ENCODE measurements at regions not wholly inside any gene's neighbourhood (a gene's known extent, or its start where the extent isn't known, plus 50 kb on each side); places are given as distances from the start of the nearest gene placed in this dataset.

GRCh38 chr10:112002206-112002605 is 181.4 kb downstream of the GPAM start:
- DNase-seq, result no peak

DNA sequence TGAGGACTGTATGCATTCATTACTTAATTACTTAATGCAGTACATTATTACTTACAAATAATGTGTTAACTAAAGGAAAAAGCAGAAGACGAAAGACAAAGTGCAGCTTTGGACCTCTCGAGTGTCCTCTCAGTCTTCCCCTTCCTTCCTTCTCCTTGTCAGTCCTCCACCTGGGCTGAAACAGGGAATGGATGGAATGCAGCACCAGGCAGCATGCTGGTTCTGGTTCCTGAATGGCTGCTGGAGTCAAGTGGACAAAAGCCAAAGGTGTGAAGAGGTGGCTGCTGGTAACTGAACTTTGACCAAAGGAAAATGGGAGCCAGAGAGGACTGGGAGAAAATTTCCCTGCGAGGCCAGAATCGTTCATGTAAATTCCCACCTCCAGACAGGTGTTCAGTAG is 179.5 kb downstream of the GPAM start:
- DNase-seq, result no peak

DNA sequence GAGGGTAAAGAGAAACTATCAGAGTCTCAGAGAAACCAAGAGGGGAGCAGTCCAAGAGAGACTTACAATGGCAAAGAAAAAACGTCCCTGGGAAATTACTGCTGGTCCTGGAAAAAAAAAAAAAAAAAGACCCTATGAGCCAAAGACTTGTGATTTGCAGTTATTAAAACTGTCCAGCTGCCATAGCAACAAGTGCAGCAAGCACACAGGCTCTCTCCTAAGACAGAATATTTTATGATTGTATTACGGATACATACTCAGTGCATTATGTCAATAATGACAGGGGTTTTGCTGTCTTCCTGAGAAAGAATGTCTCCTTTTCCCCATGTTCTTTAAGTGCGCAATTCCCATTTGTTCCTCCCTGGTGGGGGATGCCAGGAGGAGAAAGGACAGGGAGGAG is 178.5 kb downstream of the GPAM start:
- no peak for DNase-seq

GRCh38 chr10:112006407-112006806 is 177.2 kb downstream of the GPAM start:
- no peak for DNase-seq

DNA sequence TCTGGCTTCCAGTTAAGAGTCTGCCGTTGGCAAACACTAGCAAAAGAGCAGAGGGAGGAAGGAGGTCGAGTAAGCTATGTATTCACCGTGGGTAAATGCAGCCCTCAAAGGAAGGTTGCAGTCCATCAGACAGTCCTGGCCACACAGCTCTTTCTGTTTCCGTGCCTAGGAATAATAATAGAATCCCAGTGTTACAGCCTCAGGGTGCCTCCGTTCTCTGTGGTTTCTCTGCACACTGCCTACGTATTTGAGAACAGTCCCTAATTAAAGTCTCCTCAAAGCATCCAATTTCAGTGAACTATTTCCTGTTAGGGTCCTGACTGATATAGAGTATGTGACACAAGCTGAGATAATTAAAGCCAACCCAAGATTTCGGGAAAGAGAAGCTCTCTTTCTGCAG is 176.7 kb downstream of the GPAM start:
- no peak for DNase-seq

- DNase-seq, result no peak
Observed at GRCh38 chr10:112022196-112022595, 161.4 kb downstream of the GPAM start.

- DNase-seq, result no peak
Observed at GRCh38 chr10:112024079-112024478, 159.5 kb downstream of the GPAM start.

DNA sequence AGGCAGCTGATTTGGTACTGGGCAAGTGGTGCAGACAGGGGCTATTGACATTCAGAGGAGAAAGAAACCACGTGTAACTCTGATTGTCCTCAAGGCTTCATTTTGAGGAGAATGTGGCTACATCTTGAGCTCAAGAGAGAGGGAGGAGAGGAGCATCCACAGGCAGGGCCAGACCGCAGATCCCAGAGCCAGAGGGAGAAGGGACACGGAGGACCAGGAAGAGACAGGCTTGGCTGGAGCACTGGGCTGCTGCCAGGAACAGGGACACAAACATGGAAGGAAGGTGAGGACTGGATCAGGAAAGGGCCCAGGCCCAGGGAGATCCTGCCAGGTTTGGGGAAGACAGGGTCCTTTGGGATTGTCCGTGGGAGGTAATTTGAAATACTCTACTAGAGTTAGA is 158.3 kb downstream of the GPAM start:
- no peak for DNase-seq

- DNase-seq, result no peak
Observed at GRCh38 chr10:112026438-112026837, 157.1 kb downstream of the GPAM start.

DNA sequence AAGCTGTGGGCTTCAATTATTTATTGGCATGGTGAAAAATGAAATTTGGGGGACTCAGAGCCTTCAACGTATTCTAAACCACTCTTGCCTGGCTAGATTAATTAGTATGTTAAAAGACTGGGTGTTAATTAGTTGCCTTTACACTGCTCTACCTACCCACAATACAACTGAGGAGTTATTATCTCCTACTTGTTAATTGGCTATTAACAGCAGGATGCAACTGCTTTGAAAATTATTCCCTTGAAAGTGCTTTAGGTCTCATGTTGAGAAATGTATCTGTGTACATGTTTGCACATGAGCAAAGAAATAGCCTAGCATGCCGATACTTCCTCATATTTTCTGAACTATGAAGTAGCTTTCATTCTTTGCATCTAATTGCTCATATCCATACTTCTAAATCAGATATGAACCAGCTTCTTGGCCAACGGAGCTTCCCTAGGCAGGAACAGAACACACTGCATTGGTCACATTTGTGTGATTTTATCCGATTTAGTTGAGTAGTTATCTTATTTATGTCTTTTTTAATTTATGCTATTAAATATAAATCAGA is 155.8 kb downstream of the GPAM start:
- DNase-seq, result no peak

DNA sequence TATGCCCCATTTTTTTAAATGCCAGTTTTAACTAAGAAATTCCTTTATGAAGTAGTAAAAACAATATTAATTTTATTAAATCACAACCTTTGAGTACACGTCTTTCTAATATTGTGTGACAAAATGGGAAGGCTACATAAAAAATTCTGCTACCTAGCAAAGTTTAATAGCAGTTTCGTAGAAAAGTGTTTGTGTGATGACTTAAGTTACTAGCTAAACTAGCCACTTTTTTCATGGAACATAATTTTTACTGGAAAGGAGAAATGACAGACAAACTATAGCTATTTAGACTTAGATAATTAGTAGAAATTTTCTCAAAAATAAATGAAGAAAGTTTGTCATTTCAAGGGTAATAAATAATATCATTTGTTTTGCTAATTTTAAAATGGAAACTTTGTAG is 153.1 kb downstream of the GPAM start:
- DNase-seq, result no peak

DNA sequence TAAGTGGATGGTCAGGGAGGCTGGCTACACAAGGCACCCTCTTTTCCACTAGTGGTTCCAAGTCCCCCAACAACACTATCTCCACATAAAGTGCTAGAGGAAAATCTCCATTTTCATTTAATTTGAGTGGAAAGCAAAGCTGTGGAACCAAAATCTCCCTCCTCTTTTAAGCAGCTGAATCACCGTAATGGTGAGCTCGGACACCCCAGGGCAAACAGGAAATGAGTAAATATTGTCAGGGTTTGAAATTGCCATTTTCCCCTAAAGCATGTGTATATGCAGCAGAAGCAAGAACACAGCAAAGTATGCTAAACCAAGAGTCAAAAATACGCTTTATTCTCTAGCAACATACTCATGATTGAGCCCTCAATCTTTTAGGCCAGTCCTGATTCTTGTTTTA is 143.7 kb downstream of the GPAM start:
- DNase-seq, result no peak

- DNase-seq, result no peak
Observed at GRCh38 chr10:112040696-112041095, 142.9 kb downstream of the GPAM start.

- DNase-seq, result no peak
Observed at GRCh38 chr10:112045938-112046337, 137.6 kb downstream of the GPAM start.

GRCh38 chr10:112047674-112048073 is 135.9 kb downstream of the GPAM start:
- DNase-seq, result no peak

GRCh38 chr10:112052166-112052565 is 131.4 kb downstream of the GPAM start:
- DNase-seq, result no peak

- DNase-seq, result no peak
Observed at GRCh38 chr10:112053895-112054294, 129.7 kb downstream of the GPAM start.

DNA sequence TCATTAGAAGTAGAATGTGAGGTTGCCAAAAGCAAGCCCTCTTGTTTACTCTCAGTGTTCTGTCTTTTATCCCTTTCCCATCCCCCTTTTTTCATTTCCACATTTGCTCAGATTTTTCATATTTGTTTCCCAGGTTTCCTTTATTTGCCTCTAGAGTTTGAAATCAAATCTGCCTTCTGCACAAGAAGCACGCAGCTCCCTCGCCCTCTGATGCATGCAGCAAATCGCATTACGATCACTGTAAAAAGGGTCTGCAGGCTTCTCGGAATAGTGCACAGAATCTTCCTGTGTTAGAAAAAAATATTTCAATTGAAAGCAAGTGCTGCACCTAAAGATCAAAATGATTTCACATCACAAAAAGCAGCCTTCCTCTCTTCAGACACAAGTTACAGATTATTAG is 129.0 kb downstream of the GPAM start:
- no peak for DNase-seq

- no peak for DNase-seq
Observed at GRCh38 chr10:112057072-112057471, 126.5 kb downstream of the GPAM start.

GRCh38 chr10:112059220-112059619 is 124.3 kb downstream of the GPAM start:
- DNase-seq, result no peak

DNA sequence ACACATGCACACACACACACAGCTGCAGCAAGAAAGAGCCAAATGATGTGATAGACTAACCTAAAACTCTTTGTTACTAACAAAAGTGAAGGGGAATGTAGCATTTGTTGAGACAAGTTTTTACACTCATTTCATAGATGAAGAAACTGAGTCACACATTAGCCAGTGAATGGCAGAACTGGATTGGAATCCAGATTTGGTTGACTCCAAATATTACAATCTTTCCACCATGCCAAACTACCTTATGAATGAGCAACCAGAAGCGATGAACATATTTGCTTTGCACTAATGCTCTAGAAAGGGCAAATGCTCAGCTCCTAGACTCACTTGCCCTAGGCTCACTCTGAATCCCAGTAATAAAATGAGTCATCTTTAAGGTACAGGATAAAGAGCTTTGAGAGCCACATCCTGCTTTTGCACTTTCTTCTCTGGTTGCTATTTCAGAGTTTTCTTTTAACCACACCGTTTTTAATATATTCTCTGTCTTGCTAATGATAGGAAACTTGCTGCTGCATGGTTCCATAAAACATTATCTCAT is 111.9 kb downstream of the GPAM start:
- no peak for DNase-seq

DNA sequence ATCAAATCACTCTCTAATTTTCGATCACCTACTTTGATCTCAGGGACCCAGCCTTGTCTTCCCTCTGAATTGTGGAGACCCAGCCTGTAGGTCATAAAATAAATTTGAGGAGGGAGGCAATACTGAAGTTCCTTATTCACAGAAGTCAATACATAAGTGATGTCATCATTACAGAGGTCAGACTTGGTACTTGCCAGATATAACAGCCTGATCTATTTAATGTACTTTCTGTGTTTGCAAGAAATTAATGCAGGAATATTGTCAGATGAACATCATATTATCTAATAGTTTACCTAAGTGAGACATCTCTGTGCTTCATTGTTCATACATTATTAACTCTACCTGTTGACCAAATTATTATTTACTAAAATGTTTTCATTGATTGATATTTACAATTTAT is 105.6 kb downstream of the GPAM start:
- DNase-seq, result no peak

GRCh38 chr10:112080231-112080630 is 103.3 kb downstream of the GPAM start:
- DNase-seq, result no peak

- no peak for DNase-seq
Observed at GRCh38 chr10:112082120-112082519, 101.4 kb downstream of the GPAM start.

DNA sequence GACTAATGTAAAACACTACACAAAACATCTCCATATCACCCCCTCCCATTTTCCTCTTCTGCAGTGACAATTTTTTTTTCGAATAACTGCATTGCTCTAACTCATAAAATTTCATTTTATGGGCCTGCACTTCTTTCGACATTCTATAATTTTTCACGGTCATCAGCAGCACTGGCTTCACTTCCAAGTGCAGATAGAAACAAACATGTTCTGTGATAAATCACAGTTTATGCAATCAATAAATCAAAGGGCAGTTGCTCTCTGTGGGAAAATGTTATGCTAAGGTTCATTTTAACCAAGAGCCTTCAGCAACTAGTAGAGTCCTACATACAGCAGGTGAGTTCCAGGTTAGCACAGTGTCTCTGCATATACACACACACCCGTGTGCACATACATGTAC is 100.1 kb downstream of the GPAM start:
- no peak for DNase-seq
